BLaER1 (cell line): ENCODE measurements at regions not wholly inside any gene's neighbourhood (a gene's known extent, or its start where the extent isn't known, plus 50 kb on each side); places are given as distances from the start of the nearest gene placed in this dataset.
"Not testable (repeated sequence)": the region's sequence is repeated elsewhere in the genome, so short reads cannot be mapped to it uniquely, and the experiment has no call there.

ENCODE experiments used
- H3K27ac ChIP-seq: shearing (Covaris generic); formaldehyde crosslinking; 2 replicates; pipeline ENCODE4 v1.8.1; 2022
- H3K27me3 ChIP-seq: shearing (Covaris generic); formaldehyde crosslinking; 2 replicates; pipeline ENCODE4 v1.8.1; 2022
- H3K36me3 ChIP-seq: shearing (Covaris generic); formaldehyde crosslinking; 2 replicates; pipeline ENCODE4 v1.8.1; 2022
- H3K4me1 ChIP-seq: shearing (Covaris generic); formaldehyde crosslinking; 2 replicates; pipeline ENCODE4 v1.8.1; 2022
- H3K4me2 ChIP-seq: shearing (Covaris generic); formaldehyde crosslinking; 2 replicates; pipeline ENCODE4 v1.8.1; 2022
- H3K4me3 ChIP-seq: shearing (Covaris generic); formaldehyde crosslinking; 2 replicates; pipeline ENCODE4 v1.8.1; 2022
- H3K9ac ChIP-seq: shearing (Covaris generic); formaldehyde crosslinking; 2 replicates; pipeline ENCODE4 v1.8.1; 2022
- H3K9me3 ChIP-seq: shearing (Covaris generic); formaldehyde crosslinking; 2 replicates; pipeline ENCODE4 v1.8.1; 2022
- H4K20me1 ChIP-seq: shearing (Covaris generic); formaldehyde crosslinking; 2 replicates; pipeline ENCODE4 v1.8.1; 2022
- Cebpa-rat ChIP-seq: shearing (Covaris generic); IDR thresholded peaks from 2 replicates; pipeline ENCODE4 v1.8.1; 2022

GRCh38 chr5:100401149-100401548 is 134.0 kb upstream of the FAM174A start:
- H3K27ac ChIP-seq, result no peak overlapping the region
- TF ChIP-seq Cebpa-rat, result no peak
- H3K9me3 ChIP-seq, result no peaks in the 10 kb centered on the region
- no peaks in the 10 kb centered on the region for H3K36me3 ChIP-seq
- H4K20me1 ChIP-seq, result no peaks in the 10 kb centered on the region
- no peak overlapping the region for H3K9ac ChIP-seq
- H3K4me3 ChIP-seq, result no peak overlapping the region
- no peaks in the 10 kb centered on the region for H3K27me3 ChIP-seq
- no peaks in the 10 kb centered on the region for H3K4me1 ChIP-seq
- no peak overlapping the region for H3K4me2 ChIP-seq

- H3K9me3 ChIP-seq, H3K9ac ChIP-seq, H3K27ac ChIP-seq, H3K4me3 ChIP-seq, H3K4me1 ChIP-seq, H3K36me3 ChIP-seq, H4K20me1 ChIP-seq, H3K27me3 ChIP-seq, H3K4me2 ChIP-seq: not testable (repeated sequence)
These were observed 136.4 kb upstream of the FAM174A start for GRCh38 chr5:100398815-100399214.

GRCh38 chr5:100379254-100379858 is 155.8 kb upstream of the FAM174A start:
- H4K20me1 ChIP-seq, H3K9ac ChIP-seq, H3K4me2 ChIP-seq, H3K36me3 ChIP-seq, H3K27ac ChIP-seq, H3K27me3 ChIP-seq, H3K4me1 ChIP-seq, H3K9me3 ChIP-seq, H3K4me3 ChIP-seq: not testable (repeated sequence)

GRCh38 chr5:100364757-100365478 is 170.3 kb upstream of the FAM174A start:
- not testable (repeated sequence) for H3K27me3 ChIP-seq, H3K4me1 ChIP-seq, H3K9ac ChIP-seq, H3K4me2 ChIP-seq, H3K4me3 ChIP-seq, H3K9me3 ChIP-seq, H3K36me3 ChIP-seq, H4K20me1 ChIP-seq, H3K27ac ChIP-seq

GRCh38 chr5:100364343-100364742 is 170.8 kb upstream of the FAM174A start:
- not testable (repeated sequence) for H3K4me2 ChIP-seq, H3K27ac ChIP-seq

GRCh38 chr5:100359998-100360397 is 175.2 kb upstream of the FAM174A start:
- not testable (repeated sequence) for H3K27me3 ChIP-seq, H3K9me3 ChIP-seq, H3K9ac ChIP-seq, H3K36me3 ChIP-seq, H3K4me1 ChIP-seq, H3K4me3 ChIP-seq, H3K4me2 ChIP-seq, H4K20me1 ChIP-seq, H3K27ac ChIP-seq

More at GRCh38 chr5:100364343-100364742, 170.8 kb upstream of the FAM174A start:
- H3K27me3 ChIP-seq, H4K20me1 ChIP-seq, H3K4me3 ChIP-seq, H3K4me1 ChIP-seq, H3K9ac ChIP-seq, H3K36me3 ChIP-seq, H3K9me3 ChIP-seq: not testable (repeated sequence)

GRCh38 chr5:100346269-100346668 is 188.9 kb upstream of the FAM174A start:
- not testable (repeated sequence) for H3K27ac ChIP-seq, H3K9ac ChIP-seq, H3K4me3 ChIP-seq, H3K9me3 ChIP-seq, H4K20me1 ChIP-seq, H3K27me3 ChIP-seq, H3K36me3 ChIP-seq, H3K4me1 ChIP-seq, H3K4me2 ChIP-seq

- not testable (repeated sequence) for H4K20me1 ChIP-seq, H3K9ac ChIP-seq, H3K4me1 ChIP-seq, H3K9me3 ChIP-seq, H3K27me3 ChIP-seq, H3K36me3 ChIP-seq, H3K4me3 ChIP-seq, H3K4me2 ChIP-seq, H3K27ac ChIP-seq
These were observed 193.7 kb upstream of the FAM174A start for GRCh38 chr5:100341485-100341884.

- no peaks in the 10 kb centered on the region for H3K9me3 ChIP-seq
- H3K9ac ChIP-seq, result no peak overlapping the region
- no peaks in the 10 kb centered on the region for H3K27me3 ChIP-seq
- no peak overlapping the region for H3K27ac ChIP-seq
- H3K4me2 ChIP-seq, result no peak overlapping the region
- H3K4me3 ChIP-seq, result no peak overlapping the region
- no peak for TF ChIP-seq Cebpa-rat
- no peaks in the 10 kb centered on the region for H3K36me3 ChIP-seq
- H4K20me1 ChIP-seq, result no peaks in the 10 kb centered on the region
- no peaks in the 10 kb centered on the region; the same call in 1 of the 2 replicates for H3K4me1 ChIP-seq
These were observed 212.7 kb upstream of the FAM174A start for GRCh38 chr5:100322483-100322882.

- no peak overlapping the region for H3K9ac ChIP-seq
- H3K9me3 ChIP-seq, result 0 out of 2 replicates have a peak, but pooled peaks cover 3% of the 10 kb centered on the region
- no peaks in the 10 kb centered on the region for H4K20me1 ChIP-seq
- no peak overlapping the region for H3K4me3 ChIP-seq
- no peaks in the 10 kb centered on the region for H3K4me1 ChIP-seq
- H3K27me3 ChIP-seq, result no peaks in the 10 kb centered on the region
- H3K36me3 ChIP-seq, result no peaks in the 10 kb centered on the region
- TF ChIP-seq Cebpa-rat, result no peak
- H3K4me2 ChIP-seq, result no peak overlapping the region
- H3K27ac ChIP-seq, result no peak overlapping the region
These were observed 215.3 kb upstream of the FAM174A start for GRCh38 chr5:100319885-100320284.

- Histone ChIP-seq H4K20me1 (no peaks in the 10 kb centered on the region), H3K27me3 (no peaks in the 10 kb centered on the region), H3K9me3 (peaks cover 3% of the 10 kb centered on the region; the same call in 1 of the 2 replicates), H3K4me2 (0 out of 2 replicates have a peak overlapping the region, but pooled peaks have one; percentile 2), H3K4me1 (no peaks in the 10 kb centered on the region), H3K4me3 (no peak overlapping the region), H3K36me3 (no peaks in the 10 kb centered on the region), H3K27ac (no peak overlapping the region), H3K9ac (no peak overlapping the region)
- no peak for TF ChIP-seq Cebpa-rat
These were observed 221.5 kb upstream of the FAM174A start for GRCh38 chr5:100313657-100314056.
